Fibroblast of skin of left quadriceps (primary cell): ENCODE measurements at regions not wholly inside any gene's neighbourhood (a gene's known extent, or its start where the extent isn't known, plus 50 kb on each side); places are given as distances from the start of the nearest gene placed in this dataset.
A peak's percentile ranks its signal among the peaks of the same experiment; 100 is the strongest.
"Not testable (repeated sequence)": the region's sequence is repeated elsewhere in the genome, so short reads cannot be mapped to it uniquely, and the experiment has no call there.

Experiments used
- DNase-seq, 2 experiments: peaks; one replicate each; pipeline ENCODE4 v3.0.0-alpha.2; 2013; ENCODE audit warnings: low read depth in 2 of 2

DNA sequence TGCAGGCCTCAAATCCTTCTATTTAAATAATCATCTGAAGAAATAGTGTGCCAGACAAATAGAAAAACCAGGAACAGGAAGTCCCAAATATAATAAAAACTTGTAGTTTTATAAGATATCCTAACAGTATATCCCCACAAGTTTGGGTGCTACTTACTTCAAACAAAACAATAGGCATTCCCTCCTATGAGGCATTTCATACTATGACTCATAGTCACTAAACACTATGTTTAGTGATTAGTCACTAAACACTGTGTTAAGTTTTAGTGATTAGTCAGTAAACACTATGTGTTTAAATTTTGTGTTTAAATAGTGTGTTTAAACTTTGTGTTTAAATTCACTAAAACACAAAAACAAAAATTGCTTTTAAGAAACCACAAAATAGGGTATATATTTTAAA, 407.0 kb upstream of the CDH19 start:
- peak; percentile 4 to 7 for DNase-seq

DNA sequence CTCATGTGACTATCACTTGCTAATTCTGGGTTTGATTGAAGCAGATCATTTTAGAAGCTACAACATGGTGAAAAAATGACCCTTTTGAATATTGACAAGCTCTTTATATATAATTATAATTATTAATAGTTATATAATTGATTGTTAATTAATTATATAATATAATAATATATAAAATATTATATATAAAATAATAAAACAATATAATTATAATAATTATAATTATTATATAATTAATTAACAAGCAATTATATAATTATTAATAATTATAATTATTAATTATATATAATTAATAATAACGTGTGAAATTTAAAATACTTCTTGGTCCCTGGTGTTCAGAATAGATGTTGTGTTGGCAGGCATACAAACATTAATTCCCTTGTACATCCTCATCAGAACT, 404.1 kb upstream of the CDH19 start:
- no peak for DNase-seq

DNA sequence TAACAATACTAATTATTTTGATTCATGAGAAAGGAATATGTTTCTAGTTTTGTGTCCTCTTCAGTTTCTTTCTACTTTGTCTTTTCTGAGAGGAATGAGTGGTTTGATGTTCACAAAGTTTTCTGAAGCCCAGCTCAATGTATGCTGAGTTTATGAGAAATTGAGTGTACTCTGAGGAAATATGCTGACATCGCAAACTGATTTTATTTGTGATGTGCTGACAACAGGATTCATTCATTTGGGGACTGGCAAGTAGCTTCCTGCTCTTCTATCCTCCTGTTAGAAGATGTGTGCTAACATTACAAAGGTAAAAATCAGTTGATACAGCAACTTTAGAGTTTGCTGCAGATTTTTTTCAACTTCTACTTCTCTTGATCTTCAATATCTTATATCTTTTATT, 403.2 kb upstream of the CDH19 start:
- DNase-seq = no peak

DNA sequence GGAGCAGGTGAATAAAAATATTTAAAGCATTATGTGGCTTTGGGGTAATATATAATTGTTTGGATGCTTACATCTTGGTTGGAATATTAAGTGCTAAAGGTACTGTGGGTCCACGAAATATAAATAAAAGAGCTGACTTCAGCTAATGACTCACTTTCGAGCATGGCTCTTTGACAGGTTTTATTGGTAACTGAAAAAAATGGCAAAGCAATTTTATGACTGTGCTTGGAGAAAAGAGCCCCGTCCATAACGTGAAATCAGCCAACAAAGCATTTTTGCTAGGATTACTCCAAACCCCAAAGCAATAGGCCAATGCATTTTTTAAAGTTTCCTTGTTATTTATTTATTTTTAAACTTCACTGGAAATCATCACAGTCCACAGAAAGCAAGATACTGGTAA, 397.2 kb upstream of the CDH19 start:
- peak; percentile 53 for DNase-seq

DNA sequence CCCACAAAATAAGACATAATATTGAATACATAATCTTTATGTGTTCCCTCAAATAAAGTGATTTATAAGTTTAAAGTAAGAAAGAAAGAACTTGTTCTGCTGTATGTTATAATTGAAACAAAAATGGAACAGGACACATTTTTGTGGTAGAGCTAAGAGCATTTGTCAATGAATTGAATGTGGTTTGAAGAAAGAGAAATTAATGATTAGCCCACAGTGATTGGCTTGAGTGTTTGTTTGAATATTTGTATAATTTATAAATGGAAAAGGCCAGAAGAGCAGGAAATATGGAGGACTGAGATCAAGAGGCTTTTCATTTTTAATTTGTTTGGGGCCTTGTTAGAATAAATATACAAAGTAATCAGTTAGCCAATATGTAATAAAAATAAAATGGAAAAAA, 395.1 kb upstream of the CDH19 start:
- no peak for DNase-seq

DNA sequence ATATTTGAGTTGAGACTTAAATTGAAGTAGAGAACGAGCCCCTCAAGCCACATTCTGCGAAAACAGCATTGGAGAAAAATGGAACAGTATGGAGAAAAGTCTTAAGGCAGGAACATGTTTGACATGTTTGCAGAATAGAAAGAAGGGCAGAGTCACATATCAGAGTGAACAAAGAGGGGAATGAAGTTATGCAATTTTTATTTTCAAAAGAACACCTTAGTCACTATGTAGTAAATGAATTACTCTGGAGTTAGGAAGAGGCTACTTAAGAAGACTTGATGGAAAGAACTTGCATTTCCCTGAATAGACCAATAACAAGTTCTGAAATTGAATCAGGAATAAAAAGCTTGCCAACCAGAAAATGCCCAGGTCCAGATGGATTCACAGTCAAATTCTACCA, 391.4 kb upstream of the CDH19 start:
- no peak for DNase-seq

DNA sequence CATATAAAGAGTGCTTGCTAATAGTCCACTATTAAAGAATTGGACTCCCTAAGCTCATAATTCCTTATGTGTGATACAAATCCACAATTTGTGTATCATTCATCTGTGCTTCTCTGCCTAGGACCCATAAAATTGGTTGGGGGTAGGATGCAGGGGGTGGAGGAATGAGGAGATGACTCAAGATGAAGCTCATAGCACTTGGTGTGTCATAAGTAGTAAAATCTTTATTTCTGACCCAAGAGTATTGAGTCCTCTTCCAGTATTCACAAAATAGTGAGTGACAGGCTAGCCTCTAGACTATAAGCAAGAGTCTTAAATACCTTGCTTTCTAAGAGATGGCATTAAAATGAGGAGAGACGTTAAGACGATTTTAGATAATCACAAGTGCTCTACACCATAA, 390.9 kb upstream of the CDH19 start:
- no peak for DNase-seq

DNA sequence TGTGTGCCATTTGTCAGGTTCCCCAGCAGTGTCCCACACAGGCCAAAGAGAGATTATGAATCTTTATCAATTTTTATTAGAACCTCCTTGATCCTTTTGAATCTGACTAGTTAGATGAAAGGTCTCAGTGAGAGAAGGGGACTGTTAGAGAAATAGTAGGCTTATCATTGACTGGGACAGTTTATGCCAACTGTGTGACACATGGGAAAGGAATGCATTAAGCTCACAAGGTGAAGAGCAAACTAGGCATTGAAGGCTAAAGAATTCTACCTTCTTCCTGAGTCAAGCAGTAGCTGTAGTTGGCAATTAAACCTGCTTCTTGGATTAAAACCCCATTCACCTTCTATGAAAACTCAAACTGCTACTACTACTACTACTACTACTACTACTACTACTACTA, 389.6 kb upstream of the CDH19 start:
- no peak for DNase-seq

DNA sequence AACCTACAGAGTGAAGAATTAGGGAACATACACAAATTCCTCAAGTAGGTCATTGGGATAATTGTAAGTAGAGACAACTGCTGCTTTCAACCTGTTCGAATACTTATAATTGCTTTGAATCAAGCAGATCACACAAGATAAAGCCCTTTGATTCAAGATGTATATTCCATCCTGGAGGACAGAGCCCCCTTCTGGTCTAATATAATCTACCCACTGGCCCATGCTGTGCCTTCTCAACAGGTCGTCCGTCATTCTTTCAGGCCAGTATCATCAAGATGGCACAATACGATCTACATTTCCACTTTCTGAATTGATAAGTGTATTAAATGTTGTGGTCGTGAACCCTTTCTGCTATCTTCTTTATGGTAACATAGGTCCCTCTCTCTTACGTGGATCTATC, 387.0 kb upstream of the CDH19 start:
- no peak for DNase-seq

DNA sequence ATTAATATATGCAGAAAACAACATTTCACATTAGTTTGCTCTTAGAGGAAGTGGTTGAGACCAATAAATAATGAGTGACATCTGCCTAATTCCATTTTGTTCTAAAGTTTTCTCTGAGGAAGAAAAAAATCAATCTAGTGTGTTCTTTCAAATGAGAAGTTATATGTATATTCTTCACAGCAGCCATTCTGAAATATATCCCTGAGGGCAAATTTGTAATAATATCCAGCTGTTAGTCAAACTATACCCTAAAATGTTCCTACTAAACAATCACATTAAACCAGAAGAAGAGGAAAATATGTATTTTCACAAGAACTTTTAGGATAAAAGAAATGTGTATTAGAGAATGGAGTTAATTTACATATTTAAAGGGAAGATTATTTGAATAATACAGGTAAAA, 375.1 kb upstream of the CDH19 start:
- DNase-seq = no peak

DNA sequence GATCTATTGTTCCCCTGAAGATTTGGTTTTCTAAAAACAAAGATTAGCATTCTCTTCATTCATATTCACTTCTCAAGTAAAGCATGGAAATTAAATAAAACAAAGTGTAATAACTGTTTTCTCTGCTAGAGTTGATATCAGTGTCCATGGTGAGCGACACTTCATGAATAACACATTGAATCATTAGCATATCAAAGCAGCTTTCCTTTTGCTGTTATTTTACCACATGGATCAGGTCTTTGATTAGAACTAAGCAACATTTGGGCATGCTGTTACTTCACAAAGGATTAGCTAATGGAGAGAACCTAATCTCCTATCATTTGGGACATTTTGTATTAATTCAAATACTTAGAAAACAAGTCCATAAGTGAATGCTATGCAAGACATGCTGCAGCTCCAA, 368.8 kb upstream of the CDH19 start:
- DNase-seq = no peak

DNA sequence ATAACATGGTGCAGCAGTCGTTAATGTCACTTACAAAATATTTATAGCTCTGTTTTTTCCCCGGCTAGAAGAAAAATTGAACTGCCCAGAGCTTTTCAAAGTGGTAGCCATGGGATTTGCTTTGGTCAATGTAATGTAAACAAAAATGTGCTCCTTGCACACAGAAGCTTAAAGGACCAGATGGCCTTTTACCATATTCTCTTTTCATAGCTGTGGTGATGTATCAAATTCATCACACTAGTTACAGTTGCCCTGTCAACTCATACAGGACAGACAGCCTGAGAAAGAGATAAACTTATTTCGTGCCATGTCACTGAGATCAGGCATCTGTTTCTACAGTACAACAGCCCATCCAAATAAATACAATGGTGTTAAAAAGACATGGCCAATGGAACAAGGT, 368.1 kb upstream of the CDH19 start:
- DNase-seq = no peak

DNA sequence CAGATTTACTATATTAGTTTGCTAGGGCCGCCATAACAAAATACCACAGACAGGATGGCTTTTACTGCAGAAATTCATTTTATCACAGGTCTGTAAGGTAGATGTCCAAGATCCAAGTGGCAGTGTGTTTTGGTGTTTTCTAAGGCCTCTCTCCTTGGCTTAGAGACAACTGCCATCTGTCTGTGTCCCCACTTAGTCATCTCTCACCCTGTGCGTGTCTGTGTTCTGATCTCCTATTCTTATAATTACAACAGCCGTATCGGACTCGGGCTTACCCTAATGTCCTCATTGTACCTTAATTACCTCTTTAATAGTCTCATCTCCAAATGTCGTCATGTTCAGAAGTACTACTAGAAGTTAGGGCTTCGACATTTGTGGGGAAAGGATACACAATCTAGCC, 362.3 kb upstream of the CDH19 start:
- no peak for DNase-seq

DNA sequence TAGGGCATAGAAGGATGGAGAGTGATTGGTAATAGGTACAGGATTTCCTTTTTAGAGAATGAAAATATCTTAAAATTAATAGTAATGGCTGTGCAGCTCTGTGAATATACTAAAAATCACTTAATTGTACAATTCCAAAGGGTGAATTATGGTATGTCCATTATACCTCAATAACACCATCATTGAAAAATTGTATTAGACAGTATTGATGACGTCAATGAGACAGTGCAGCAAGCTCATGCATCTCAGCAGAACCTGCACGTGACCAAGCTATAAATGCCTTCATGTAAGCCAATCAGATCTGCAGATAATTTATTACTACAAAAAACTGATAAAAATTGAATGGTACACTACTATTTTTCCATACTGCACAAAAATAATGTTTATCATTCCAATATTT, 354.4 kb upstream of the CDH19 start:
- no peak for DNase-seq

DNA sequence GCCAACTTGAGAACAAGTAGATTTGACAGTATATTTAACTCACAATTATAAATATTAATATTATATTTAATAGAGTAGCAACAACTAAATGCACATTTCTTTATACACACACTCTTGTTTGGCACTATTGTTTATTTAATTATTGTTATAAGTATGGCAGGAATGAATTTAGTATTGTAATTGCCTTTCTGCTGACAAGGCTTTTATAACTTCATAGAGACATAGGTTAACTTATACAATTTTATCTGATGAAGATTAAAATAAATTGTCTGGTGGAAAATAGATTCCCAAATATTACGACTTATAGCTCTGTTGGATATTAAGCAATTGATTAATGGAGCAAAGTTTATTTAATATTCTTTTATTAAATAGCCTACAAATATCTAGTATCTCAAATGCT, 347.9 kb upstream of the CDH19 start:
- no peak for DNase-seq

DNA sequence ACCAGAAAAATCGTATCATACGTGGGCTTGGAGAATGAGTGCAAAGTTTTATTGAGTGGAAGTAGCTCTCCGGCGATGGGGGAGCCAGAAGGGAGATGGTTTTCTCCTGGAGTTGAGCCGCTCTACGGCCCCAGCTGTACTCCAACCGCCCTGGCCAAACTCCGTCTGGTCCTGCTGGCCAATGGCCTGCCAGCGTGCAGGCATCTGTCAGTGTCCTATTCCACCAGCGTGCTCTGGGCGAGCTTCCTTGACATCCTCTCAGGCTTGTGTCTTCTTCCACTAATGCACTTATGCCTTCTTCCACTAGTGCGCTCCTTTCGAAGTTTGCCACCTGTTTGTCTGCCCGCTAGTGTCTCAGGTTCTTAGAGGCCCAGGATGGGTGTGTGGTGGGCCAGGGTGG, 345.5 kb upstream of the CDH19 start:
- DNase-seq = no peak

DNA sequence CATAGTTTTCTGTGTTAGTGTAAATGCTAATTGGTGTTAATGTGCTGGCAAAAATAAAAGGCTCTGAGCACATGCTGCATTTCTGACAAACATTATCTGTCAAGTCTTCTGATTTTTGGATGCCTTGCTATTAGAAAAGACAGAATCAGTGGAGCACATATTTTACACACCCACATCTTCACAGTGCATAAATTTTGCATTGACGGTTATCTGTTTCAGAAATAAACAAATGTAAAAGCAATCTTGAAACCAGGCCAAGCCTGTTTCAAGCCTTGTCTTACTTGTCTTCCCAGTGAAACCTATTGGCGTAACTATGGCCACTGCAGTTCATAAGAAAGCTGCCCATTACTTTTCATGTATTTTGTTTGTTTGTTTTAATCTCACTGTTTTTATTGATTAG, 333.7 kb upstream of the CDH19 start:
- no peak for DNase-seq

DNA sequence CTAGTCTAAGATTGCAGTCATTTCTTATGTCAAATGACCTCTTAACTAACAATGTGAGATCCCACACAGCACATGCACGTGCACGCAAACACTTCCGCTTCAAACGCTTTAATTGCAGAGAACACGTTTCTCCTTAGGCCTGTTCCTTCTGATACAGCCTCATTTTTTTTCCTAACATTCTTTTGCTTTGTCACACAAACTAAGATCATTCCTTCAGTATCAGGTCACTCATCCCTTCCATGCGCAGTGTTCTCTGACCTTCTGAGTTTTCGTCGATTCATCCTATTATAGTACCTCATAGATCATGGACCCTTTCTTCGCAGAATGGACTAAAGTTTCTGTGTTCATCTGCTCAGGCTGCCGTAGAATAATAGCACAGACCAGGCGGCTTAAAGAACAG, 327.1 kb upstream of the CDH19 start:
- no peak for DNase-seq

DNA sequence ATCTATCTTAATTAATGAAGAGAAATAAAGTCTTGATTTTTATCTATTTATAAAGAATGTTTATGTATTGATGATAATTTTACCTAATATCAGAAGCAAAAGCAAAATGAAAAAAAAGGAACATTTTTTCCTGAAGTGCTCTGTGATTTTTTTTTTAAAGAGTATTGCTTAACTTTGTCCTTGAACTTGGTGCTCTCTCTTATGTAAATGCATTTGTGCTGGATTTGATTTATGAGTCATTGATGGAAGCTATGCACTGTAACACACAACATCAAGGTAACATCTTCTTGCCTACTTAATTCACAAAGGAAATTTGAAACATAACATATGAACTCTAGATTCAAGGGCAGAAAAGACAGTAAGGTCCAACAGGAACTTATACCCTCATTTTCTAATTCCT, 312.9 kb upstream of the CDH19 start:
- no peak for DNase-seq

DNA sequence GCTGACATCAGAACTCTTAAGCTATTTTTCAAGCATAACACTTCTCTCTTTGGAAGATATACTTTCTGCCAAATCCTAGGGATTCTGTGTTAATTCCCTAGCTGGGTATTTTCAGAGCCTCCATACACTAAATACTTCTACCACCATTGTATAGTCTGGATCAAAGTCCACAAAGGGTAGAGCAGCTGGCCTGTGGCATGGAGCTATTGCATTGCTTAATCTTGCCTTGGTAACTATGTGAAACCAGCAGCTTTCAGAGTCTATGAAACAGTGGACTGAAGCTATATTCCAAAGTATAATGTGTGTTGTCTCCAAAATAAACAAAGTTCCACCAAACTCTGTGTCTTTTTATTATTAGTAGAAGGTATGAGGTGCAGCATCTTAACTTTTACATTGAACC, 296.9 kb upstream of the CDH19 start:
- no peak for DNase-seq

DNA sequence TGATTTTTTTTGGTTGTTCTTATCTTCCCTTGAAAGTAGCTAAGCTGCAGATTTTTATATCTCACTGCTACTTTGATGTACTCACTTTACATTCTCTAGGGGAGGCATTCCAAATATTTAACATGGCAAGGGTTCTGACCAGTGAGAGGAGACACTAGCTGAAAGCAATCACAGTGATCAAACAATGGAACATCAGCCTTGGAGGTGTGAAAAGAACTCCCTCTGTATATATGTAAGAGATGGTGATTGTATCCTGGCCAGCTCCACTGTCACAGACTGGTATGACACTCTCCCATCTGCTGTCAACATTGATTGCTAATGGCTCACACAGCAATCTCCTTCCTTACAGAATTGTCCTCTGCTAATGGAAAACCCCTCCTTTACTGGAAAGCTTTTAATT, 291.7 kb upstream of the CDH19 start:
- DNase-seq = no peak

DNA sequence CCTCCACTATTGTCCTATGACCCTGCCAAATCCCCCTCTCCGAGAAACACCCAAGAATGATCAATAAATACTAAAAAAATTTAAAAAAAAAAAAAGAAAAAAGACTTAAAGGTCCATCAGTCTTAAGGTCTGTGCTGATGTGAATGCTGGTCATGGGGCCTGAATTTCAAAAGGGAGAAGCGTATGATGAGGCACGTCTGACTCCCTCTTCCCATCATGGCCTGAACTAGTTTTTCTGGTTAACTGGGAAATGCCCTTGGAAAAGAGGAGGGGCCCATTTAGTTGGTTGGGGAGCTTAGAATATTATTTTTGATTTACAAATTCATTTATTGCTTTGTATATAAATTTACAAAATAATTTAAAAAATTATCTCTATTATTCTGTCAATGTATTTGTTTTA, 291.0 kb upstream of the CDH19 start:
- DNase-seq = no peak

DNA sequence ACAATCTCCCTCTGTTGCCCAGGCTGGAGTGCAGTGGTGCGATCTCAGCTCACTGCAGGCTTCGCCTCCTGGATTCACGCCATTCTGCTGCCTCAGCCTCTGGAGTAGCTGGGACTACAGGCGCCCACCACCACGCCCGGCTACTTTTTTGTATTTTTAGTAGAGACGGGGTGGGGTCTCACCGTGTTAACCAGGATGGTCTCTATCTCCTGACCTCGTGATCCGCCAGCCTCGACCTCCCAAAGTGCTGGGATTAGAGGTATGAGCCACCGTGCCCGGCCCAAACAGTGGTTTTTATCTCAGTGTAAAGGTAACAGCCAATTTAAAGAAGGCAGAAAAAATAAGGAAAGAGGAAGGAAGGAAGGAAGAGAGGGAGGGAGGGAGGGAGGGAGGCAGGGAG, 288.5 kb upstream of the CDH19 start:
- DNase-seq = not testable (repeated sequence)

DNA sequence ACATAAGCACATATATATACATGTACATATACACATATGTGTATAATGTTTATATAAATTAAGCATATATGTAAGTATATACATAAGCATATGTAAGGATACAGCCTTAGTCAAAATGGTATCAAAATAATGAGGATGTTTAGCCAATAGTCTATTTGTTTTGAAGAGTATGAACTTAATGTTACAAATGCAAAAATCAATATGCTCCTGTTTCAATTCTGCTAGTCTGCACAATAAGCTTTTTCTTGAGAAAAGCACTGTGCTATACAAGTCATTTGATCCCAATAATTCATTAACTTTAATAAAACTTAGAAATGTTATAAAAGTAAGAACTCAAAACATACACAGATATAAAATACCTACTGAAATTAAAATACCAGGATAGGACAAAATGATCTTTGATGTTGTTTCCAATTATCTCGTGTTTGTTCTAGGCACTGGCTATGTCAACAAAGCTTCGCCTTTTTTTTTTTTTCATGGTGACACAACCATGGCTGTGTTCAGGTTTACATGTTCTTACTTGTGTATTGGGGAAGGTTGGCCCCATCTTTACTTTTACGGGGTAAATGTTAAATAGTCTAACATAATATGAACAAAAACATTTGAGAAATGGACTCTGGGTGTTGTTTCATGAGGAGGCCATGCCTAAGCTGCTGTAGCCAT, 271.1 kb upstream of the CDH19 start:
- DNase-seq = no peak

DNA sequence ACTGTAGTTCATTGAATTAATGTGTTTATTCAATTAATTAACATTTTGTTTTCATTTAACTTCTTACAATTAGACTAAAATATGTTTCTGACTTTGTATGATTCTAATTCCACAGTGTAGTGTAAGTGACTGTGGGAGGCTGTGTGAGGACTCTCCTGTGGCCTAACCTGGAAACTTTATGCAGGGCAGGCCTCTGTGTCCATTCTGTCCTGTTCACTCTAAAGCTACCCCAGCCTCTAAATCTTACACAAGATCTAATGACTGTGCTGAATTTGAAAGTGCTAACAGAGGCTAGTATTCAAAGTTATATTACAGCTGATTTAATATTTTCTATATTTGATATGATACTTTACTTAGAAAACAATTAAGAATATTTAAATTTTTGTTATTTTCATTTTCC, 270.5 kb upstream of the CDH19 start:
- no peak for DNase-seq
